AG04449 (cell line): ENCODE measurements at regions not wholly inside any gene's neighbourhood (a gene's known extent, or its start where the extent isn't known, plus 50 kb on each side); places are given as distances from the start of the nearest gene placed in this dataset.
A peak's percentile ranks its signal among the peaks of the same experiment; 100 is the strongest.

Source experiments
- CTCF ChIA-PET: fragments of 350-600 bp; formaldehyde crosslinking; extraction: SDS; loops from one replicate; lab custom pipeline; 2021; ENCODE audit warnings: antibody characterized with exemption; lab: Yijun Ruan, JAX
- POLR2A ChIA-PET: fragments of 400-600, 350-600 bp; formaldehyde crosslinking; extraction: SDS; loops from one replicate; lab custom pipeline; 2020; ENCODE audit warnings: antibody characterized with exemption, inconsistent platforms; lab: Yijun Ruan, JAX
- DNase-seq: peaks from one replicate; pipeline ENCODE4 v3.0.0-alpha.2; 2010; ENCODE audit warnings: low read depth, low spot score
- H3K4me3 ChIP-seq: 2 replicates; pipeline ENCODE4 v1.5.1; 2011; ENCODE audit warnings: low read depth, mild to moderate bottlenecking, control low read depth, low read length
- TF ChIP-seq, protein P1 (sequence below): IDR thresholded peaks from one replicate; pipeline ENCODE4 v1.5.1; 2011; ENCODE audit warnings: mild to moderate bottlenecking, moderate library complexity, low read length, control low read depth, inconsistent platforms; ENCODE audit not compliant: insufficient read depth; ENCODE audit errors: missing control alignments

GRCh38 chr12:115149685-115150378 is 465.9 kb upstream of the TBX3 start:
- peak; percentile 81 for DNase-seq
- ChIA-PET CTCF (no interaction called here), POLR2A (interaction anchor here (1.1 to 3.0 kb wide), 3 partner anchors 204 to 466 kb away, joined by 3 to 23 read pairs (median 4); partner anchors contain the start of gene TBX3)
- H3K4me3 ChIP-seq: no peak overlapping the region
- TF ChIP-seq, protein P1, sequence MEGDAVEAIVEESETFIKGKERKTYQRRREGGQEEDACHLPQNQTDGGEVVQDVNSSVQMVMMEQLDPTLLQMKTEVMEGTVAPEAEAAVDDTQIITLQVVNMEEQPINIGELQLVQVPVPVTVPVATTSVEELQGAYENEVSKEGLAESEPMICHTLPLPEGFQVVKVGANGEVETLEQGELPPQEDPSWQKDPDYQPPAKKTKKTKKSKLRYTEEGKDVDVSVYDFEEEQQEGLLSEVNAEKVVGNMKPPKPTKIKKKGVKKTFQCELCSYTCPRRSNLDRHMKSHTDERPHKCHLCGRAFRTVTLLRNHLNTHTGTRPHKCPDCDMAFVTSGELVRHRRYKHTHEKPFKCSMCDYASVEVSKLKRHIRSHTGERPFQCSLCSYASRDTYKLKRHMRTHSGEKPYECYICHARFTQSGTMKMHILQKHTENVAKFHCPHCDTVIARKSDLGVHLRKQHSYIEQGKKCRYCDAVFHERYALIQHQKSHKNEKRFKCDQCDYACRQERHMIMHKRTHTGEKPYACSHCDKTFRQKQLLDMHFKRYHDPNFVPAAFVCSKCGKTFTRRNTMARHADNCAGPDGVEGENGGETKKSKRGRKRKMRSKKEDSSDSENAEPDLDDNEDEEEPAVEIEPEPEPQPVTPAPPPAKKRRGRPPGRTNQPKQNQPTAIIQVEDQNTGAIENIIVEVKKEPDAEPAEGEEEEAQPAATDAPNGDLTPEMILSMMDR: no peak

DNA sequence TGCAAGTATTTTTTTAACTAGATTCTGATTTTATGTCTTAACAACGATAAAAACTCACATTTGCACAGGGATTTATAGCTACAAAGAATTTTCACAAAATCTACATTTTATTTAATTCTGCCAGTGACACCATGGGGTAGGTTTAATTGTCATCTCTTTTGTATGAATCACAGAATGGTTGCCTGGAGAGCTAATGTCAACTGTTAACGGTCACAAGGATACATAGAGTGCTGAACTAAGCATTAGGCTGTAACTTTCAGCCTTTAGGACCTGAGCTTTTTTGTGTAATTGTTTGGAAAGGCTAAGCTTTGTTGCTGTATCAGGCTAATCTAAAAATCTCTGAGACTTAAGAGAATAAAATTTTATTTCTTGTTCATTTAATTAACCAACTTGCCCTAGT is 465.3 kb upstream of the TBX3 start:
- TF ChIP-seq, protein P1: no peak
- ChIA-PET CTCF (no interaction called here), POLR2A (interaction anchor here (0.6 to 3.0 kb wide), 4 partner anchors 205 to 465 kb away, joined by 3 to 23 read pairs (median 4); partner anchors contain the start of gene TBX3)
- no peak overlapping the region for H3K4me3 ChIP-seq
- no peak for DNase-seq

- TF ChIP-seq, protein P1: no peak
- no peak for DNase-seq
- POLR2A ChIA-PET: interaction anchor here (3.0 kb wide), 1 partner anchor 464 kb away, joined by 23 read pairs; the partner anchor contains the start of gene TBX3
- H3K4me3 ChIP-seq: no peak overlapping the region
- CTCF ChIA-PET: no interaction called here
Measured at GRCh38 chr12:115147916-115148315, 463.9 kb upstream of the TBX3 start.

GRCh38 chr12:115146453-115146852 is 462.5 kb upstream of the TBX3 start:
- CTCF ChIA-PET: interaction anchor here (1.1 kb wide), 1 partner anchor 8 kb away, joined by 3 read pairs; no protein-coding TSS in a partner anchor

DNA sequence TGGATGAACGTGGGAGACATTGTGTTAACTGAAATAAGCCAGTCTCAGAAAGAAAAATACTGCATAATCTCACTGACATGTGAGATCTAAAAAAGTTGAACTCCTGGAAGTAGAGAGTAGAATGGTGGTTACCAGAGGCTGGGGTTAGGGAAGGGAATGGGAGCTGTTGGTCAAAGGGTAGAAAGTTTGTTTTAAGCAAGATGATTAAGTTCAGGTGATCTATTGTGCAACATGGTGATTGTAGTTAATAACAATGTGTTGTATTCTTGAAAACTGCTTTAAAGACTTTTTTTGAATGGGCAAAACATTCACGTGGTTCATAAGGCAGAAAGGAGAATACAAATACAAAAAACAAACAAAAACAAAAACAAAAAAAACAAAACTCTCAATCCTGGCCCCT is 460.4 kb upstream of the TBX3 start:
- H3K4me3 ChIP-seq: no peak overlapping the region
- CTCF ChIA-PET: no interaction called here
- DNase-seq: no peak
- TF ChIP-seq, protein P1: no peak
- POLR2A ChIA-PET: no interaction called here

More at GRCh38 chr12:115146453-115146852, 462.5 kb upstream of the TBX3 start:
- no peak for DNase-seq
- TF ChIP-seq, protein P1: no peak
- H3K4me3 ChIP-seq: no peak overlapping the region
- POLR2A ChIA-PET: no interaction called here

- DNase-seq: no peak
- no peak overlapping the region for H3K4me3 ChIP-seq
- TF ChIP-seq, protein P1: no peak
- ChIA-PET POLR2A (no interaction called here), CTCF (no interaction called here)
Measured at GRCh38 chr12:115140981-115141655, 457.1 kb upstream of the TBX3 start.
